Caco-2 (cell line): ENCODE measurements at regions not wholly inside any gene's neighbourhood (a gene's known extent, or its start where the extent isn't known, plus 50 kb on each side); places are given as distances from the start of the nearest gene placed in this dataset.

Experiments used
- BruUV-seq: library from RNA; stranded (reverse); fragments of 400-500 nt; replicated peaks from 2 replicates; lab custom pipeline; 2021; lab: Mats Ljungman, UMichigan
- CTCF ChIA-PET: fragments of 300-600 bp; sonication (Branson Sonifier 250); formaldehyde crosslinking; loops from one replicate; lab custom pipeline; 2022; ENCODE audit warnings: antibody characterized with exemption; lab: Charles Lee
- POLR2A ChIA-PET: fragments of 300-600 bp; sonication (Branson Sonifier 250); formaldehyde crosslinking; loops from one replicate; lab custom pipeline; 2022; ENCODE audit warnings: antibody characterized with exemption; lab: Charles Lee
- DNase-seq, 2 experiments: peaks; one replicate each; pipeline versions ENCODE4 v3.0.0 to v3.0.0-alpha.2; 2020 to 2022
- H3K27me3 ChIP-seq: replicated peaks from 2 replicates; pipeline ENCODE4 v1.6.0; 2011; ENCODE audit warnings: low read length; ENCODE audit not compliant: control insufficient read depth, insufficient read depth
- H3K36me3 ChIP-seq: 2 replicates; pipeline ENCODE4 v1.5.1; 2011; ENCODE audit warnings: low read length; ENCODE audit not compliant: control insufficient read depth, insufficient read depth
- H3K4me1 ChIP-seq: fragments of 250-450 bp; sonication (Bioruptor Pico); 2 replicates; pipeline ENCODE4 v1.5.1; 2020; ENCODE audit warnings: mild to moderate bottlenecking
- H3K4me3 ChIP-seq: 2 replicates; pipeline ENCODE4 v1.5.1; 2011; ENCODE audit warnings: low read depth, mild to moderate bottlenecking, control low read depth, low read length
- H3K9me3 ChIP-seq: fragments of 250-450 bp; sonication (Bioruptor Pico); 2 replicates; pipeline ENCODE4 v1.5.1; 2020; ENCODE audit warnings: mild to moderate bottlenecking, moderate library complexity
- H3K27ac Mint-ChIP-seq: one replicate; pipeline ENCODE4 v1.8.0; 2022; ENCODE audit warnings: mixed read lengths; ENCODE audit not compliant: unreplicated experiment
- H3K27me3 Mint-ChIP-seq: one replicate; pipeline ENCODE4 v1.8.0; 2022; ENCODE audit warnings: mixed read lengths; ENCODE audit not compliant: insufficient read depth, unreplicated experiment
- H3K36me3 Mint-ChIP-seq: one replicate; pipeline ENCODE4 v1.8.0; 2022; ENCODE audit warnings: mild to moderate bottlenecking, mixed read lengths; ENCODE audit not compliant: insufficient read depth, unreplicated experiment
- H3K4me1 Mint-ChIP-seq: one replicate; pipeline ENCODE4 v1.8.0; 2022; ENCODE audit warnings: low read depth, mixed read lengths; ENCODE audit not compliant: unreplicated experiment
- H3K4me3 Mint-ChIP-seq: one replicate; pipeline ENCODE4 v1.8.0; 2022; ENCODE audit warnings: mild to moderate bottlenecking, moderate library complexity, mixed read lengths; ENCODE audit not compliant: unreplicated experiment
- H3K9me3 Mint-ChIP-seq: one replicate; pipeline ENCODE4 v1.8.0; 2022; ENCODE audit warnings: mixed read lengths; ENCODE audit not compliant: unreplicated experiment
- intact Hi-C: fragments of 100-400 bp; cut with micrococcal nuclease; formaldehyde crosslinking; loops from one replicate; pipeline ENCODE4 v1.10.0; 2022; ENCODE audit not compliant: unreplicated experiment
- TF ChIP-seq, protein P1 (sequence below), 2 experiments: fragments of 200-600 bp in 1 of 2; IDR thresholded peaks; 1 replicate in 1 of 2; 2 replicates in 1 of 2; pipeline versions ENCODE4 v1.5.1 to v1.8.0; 2011 to 2022; ENCODE audit warnings: antibody characterized with exemption in 1 of 2, control low read depth in 1 of 2, inconsistent platforms in 1 of 2, low read depth in 1 of 2, low read length in 1 of 2, mild to moderate bottlenecking in 1 of 2, moderate library complexity in 1 of 2; ENCODE audit not compliant: insufficient read depth in 1 of 2, severe bottlenecking in 1 of 2, unreplicated experiment in 1 of 2

DNA sequence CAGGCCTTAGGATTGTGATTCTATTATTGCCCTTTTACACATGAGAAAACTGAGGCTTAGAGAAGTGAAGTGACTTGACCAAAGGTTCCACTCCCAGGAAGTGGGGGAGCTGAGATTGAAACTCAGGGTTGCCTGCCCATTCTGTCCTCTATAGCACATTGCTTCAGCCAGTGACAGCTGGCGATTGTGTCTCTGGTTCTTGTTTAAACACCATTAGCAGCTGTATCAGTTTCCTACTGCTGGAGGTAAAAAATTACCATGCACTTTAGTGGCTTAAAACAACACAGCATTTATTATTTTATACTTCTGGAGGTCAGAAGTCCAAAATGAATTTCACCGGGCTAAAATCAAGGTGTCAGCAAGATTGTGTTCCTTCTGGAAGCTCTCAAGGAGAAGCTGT is 205.8 kb upstream of the MAMLD1 start:
- Histone ChIP-seq H3K27me3 (no peaks in the 10 kb centered on the region; the same call in 1 of the 2 replicates), H3K36me3 (no peaks in the 10 kb centered on the region), H3K4me3 (no peak overlapping the region), H3K9me3 (no peaks in the 10 kb centered on the region), H3K4me1 (no peaks in the 10 kb centered on the region)
- Mint-ChIP-seq H3K4me3 (no peak overlapping the region), H3K27me3 (no peaks in the 10 kb centered on the region), H3K36me3 (no peaks in the 10 kb centered on the region), H3K4me1 (no peaks in the 10 kb centered on the region), H3K27ac (no peak overlapping the region), H3K9me3 (no peaks in the 10 kb centered on the region)
- TF ChIP-seq, protein P1, sequence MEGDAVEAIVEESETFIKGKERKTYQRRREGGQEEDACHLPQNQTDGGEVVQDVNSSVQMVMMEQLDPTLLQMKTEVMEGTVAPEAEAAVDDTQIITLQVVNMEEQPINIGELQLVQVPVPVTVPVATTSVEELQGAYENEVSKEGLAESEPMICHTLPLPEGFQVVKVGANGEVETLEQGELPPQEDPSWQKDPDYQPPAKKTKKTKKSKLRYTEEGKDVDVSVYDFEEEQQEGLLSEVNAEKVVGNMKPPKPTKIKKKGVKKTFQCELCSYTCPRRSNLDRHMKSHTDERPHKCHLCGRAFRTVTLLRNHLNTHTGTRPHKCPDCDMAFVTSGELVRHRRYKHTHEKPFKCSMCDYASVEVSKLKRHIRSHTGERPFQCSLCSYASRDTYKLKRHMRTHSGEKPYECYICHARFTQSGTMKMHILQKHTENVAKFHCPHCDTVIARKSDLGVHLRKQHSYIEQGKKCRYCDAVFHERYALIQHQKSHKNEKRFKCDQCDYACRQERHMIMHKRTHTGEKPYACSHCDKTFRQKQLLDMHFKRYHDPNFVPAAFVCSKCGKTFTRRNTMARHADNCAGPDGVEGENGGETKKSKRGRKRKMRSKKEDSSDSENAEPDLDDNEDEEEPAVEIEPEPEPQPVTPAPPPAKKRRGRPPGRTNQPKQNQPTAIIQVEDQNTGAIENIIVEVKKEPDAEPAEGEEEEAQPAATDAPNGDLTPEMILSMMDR (IDR thresholded peaks at IDR 0.05; ENCODE audit: insufficient read depth in 1 of 2, low read depth in 1 of 2, low read length in 1 of 2, severe bottlenecking in 1 of 2, unreplicated experiment in 1 of 2): no peak
- ChIA-PET POLR2A (no interaction called here), CTCF (no interaction called here)
- no peak for DNase-seq
- intact Hi-C loops: no loop called here
- no TSS peak for BruUV-seq

DNA sequence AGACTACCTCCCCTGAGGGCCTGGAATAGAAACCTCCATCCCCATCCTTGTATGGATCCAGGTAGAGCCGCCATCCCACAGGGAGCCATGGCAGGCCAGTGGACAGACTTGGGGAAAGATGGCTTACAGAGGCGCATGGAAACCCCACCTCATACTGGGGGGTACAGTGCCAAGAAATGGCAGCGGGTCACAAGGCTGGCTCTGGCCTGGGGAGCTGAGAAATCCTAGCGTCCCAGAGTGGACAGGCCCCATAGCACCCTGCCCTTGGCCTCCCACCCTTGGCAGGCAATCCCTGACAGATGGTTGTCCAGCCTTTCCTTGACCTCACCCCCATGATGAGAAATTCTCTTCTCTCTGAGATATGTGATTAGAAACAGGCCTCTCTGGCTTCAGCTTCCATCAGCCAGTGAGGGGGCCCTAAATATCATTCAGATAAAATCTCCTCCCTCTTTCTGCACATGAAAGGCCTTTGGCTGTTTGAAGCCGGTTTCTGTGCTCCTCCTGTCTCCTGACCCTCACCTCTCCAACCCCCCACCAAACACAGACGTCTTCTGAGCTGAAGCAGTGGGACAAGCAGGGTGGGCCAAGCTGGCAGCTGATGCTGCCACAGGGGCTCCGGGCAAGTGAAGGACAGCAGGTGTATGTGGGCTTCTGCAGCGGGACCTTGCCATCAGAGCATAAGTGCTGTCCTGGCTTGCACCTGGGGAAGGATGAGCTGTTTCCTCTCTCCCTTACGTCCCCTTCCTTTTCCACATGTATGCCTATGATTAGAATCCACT is 204.4 kb upstream of the MAMLD1 start:
- no TSS peak for BruUV-seq
- Mint-ChIP-seq H3K4me3 (no peak overlapping the region), H3K4me1 (no peaks in the 10 kb centered on the region), H3K27ac (no peak overlapping the region), H3K9me3 (no peaks in the 10 kb centered on the region), H3K36me3 (no peaks in the 10 kb centered on the region), H3K27me3 (no peaks in the 10 kb centered on the region)
- Histone ChIP-seq H3K27me3 (no peaks in the 10 kb centered on the region), H3K9me3 (no peaks in the 10 kb centered on the region), H3K4me3 (no peak overlapping the region), H3K4me1 (no peaks in the 10 kb centered on the region), H3K36me3 (no peaks in the 10 kb centered on the region)
- intact Hi-C loops: no loop called here
- ChIA-PET CTCF (no interaction called here), POLR2A (no interaction called here)
- TF ChIP-seq, protein P1 (IDR thresholded peaks at IDR 0.05; ENCODE audit: insufficient read depth in 1 of 2, low read depth in 1 of 2, low read length in 1 of 2, severe bottlenecking in 1 of 2, unreplicated experiment in 1 of 2): no peak
- no peak for DNase-seq

- Mint-ChIP-seq H3K27me3 (no peaks in the 10 kb centered on the region), H3K9me3 (no peaks in the 10 kb centered on the region), H3K36me3 (no peaks in the 10 kb centered on the region), H3K4me3 (no peak overlapping the region), H3K4me1 (no peaks in the 10 kb centered on the region), H3K27ac (no peak overlapping the region)
- ChIA-PET CTCF (no interaction called here), POLR2A (no interaction called here)
- no peak for DNase-seq
- no peaks in the 10 kb centered on the region for H3K27me3 ChIP-seq
- H3K4me1 ChIP-seq: no peaks in the 10 kb centered on the region
- H3K9me3 ChIP-seq: no peaks in the 10 kb centered on the region
- intact Hi-C loops: no loop called here
- no peak overlapping the region for H3K4me3 ChIP-seq
- TF ChIP-seq, protein P1 (IDR thresholded peaks at IDR 0.05; ENCODE audit: insufficient read depth in 1 of 2, low read depth in 1 of 2, low read length in 1 of 2, severe bottlenecking in 1 of 2, unreplicated experiment in 1 of 2): no peak
- no TSS peak for BruUV-seq
- no peaks in the 10 kb centered on the region for H3K36me3 ChIP-seq
Observed at GRCh38 chrX:150159537-150159936, 203.6 kb upstream of the MAMLD1 start.
